ENCODE measurements at regions not wholly inside any gene's neighbourhood (a gene's known extent, or its start where the extent isn't known, plus 50 kb on each side); places are given as distances from the start of the nearest gene placed in this dataset.

DNA sequence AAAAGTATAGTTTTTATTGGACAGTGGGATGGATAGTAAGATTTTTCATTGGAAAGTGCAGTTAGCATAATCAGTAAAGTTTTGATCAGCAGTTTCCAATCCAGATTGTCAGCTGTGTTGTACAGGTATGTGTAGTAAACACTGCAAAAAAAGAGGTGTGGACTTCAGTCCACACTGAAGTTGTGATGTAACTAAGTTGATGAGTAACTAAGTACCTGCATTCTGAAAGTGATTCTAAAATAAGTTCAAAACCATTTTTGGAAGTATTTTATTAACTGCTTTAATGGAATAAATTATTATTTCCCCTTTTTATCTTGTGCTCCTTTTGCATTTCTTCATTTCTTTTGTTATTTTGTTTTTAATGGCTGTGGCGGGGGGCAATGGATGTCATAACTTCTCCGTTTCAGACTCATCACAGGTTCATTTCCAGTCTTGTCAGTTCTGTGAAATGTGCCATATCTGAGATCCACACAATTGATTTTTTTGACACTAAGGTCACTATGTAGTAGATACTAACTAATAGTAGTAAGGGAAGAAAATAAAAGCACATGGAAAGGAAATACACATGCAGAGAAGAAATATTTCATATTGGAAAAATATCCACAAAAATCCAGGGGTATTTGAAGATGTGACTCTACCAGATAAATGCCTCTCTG lies 247.5 kb downstream of the GABRG1 start:
- no peak for TF ChIP-seq ZBTB7A (IDR thresholded peaks at IDR 0.05; ENCODE audit: low read depth)
- no peak for TF ChIP-seq EP300 (IDR thresholded peaks at IDR 0.05; ENCODE audit: borderline replicate concordance)
- no peak for TF ChIP-seq FOXM1 (IDR thresholded peaks at IDR 0.05; ENCODE audit: borderline replicate concordance, low read depth)
- TF ChIP-seq, protein P1, sequence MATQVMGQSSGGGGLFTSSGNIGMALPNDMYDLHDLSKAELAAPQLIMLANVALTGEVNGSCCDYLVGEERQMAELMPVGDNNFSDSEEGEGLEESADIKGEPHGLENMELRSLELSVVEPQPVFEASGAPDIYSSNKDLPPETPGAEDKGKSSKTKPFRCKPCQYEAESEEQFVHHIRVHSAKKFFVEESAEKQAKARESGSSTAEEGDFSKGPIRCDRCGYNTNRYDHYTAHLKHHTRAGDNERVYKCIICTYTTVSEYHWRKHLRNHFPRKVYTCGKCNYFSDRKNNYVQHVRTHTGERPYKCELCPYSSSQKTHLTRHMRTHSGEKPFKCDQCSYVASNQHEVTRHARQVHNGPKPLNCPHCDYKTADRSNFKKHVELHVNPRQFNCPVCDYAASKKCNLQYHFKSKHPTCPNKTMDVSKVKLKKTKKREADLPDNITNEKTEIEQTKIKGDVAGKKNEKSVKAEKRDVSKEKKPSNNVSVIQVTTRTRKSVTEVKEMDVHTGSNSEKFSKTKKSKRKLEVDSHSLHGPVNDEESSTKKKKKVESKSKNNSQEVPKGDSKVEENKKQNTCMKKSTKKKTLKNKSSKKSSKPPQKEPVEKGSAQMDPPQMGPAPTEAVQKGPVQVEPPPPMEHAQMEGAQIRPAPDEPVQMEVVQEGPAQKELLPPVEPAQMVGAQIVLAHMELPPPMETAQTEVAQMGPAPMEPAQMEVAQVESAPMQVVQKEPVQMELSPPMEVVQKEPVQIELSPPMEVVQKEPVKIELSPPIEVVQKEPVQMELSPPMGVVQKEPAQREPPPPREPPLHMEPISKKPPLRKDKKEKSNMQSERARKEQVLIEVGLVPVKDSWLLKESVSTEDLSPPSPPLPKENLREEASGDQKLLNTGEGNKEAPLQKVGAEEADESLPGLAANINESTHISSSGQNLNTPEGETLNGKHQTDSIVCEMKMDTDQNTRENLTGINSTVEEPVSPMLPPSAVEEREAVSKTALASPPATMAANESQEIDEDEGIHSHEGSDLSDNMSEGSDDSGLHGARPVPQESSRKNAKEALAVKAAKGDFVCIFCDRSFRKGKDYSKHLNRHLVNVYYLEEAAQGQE (IDR thresholded peaks at IDR 0.05; ENCODE audit: low read depth) = no peak
- no peak for TF ChIP-seq TEAD4 (IDR thresholded peaks at IDR 0.05)
- TF ChIP-seq YY1 (IDR thresholded peaks at IDR 0.05; ENCODE audit: low read depth) = no peak
- TF ChIP-seq, protein P2, sequence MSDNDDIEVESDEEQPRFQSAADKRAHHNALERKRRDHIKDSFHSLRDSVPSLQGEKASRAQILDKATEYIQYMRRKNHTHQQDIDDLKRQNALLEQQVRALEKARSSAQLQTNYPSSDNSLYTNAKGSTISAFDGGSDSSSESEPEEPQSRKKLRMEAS (IDR thresholded peaks at IDR 0.05) = no peak
- TF ChIP-seq CREB1 (IDR thresholded peaks at IDR 0.05; ENCODE audit: low read depth) = no peak
- no peak for TF ChIP-seq NFIC (IDR thresholded peaks at IDR 0.05)
- TF ChIP-seq, protein P3, sequence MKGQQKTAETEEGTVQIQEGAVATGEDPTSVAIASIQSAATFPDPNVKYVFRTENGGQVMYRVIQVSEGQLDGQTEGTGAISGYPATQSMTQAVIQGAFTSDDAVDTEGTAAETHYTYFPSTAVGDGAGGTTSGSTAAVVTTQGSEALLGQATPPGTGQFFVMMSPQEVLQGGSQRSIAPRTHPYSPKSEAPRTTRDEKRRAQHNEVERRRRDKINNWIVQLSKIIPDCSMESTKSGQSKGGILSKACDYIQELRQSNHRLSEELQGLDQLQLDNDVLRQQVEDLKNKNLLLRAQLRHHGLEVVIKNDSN (IDR thresholded peaks at IDR 0.05) = no peak
- no peak for TF ChIP-seq CEBPB (IDR thresholded peaks at IDR 0.05)
- TF ChIP-seq EGR1 (IDR thresholded peaks at IDR 0.05) = no peak

DNA sequence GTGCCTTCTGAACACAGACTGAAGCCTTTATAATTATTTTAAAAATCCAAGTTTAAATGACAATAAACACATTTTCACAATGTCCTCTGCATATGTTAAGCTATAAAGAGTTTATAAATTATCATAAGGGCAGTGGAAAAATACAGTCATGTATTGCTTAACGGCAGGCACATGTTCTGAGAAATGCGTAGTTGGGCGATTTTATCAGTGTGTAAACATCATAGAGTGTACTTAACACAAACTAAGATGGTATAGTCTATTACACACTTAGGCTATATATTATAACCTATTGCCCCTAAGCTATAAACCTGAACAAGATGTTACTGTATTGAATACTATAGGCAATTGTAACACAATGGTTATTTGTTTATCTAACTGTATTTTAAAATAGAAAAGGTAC lies 254.7 kb downstream of the GABRG1 start:
- TF ChIP-seq CEBPB (IDR thresholded peaks at IDR 0.05) = no peak
- TF ChIP-seq TAF1 (IDR thresholded peaks at IDR 0.05; ENCODE audit: low read depth) = no peak
- TF ChIP-seq FOXM1 (IDR thresholded peaks at IDR 0.05; ENCODE audit: borderline replicate concordance, low read depth) = no peak
- TF ChIP-seq, protein P3 (IDR thresholded peaks at IDR 0.05) = no peak
- TF ChIP-seq TEAD4 (IDR thresholded peaks at IDR 0.05) = no peak
- no peak for TF ChIP-seq YY1 (IDR thresholded peaks at IDR 0.05; ENCODE audit: low read depth)
- TF ChIP-seq, protein P2 (IDR thresholded peaks at IDR 0.05) = no peak

DNA sequence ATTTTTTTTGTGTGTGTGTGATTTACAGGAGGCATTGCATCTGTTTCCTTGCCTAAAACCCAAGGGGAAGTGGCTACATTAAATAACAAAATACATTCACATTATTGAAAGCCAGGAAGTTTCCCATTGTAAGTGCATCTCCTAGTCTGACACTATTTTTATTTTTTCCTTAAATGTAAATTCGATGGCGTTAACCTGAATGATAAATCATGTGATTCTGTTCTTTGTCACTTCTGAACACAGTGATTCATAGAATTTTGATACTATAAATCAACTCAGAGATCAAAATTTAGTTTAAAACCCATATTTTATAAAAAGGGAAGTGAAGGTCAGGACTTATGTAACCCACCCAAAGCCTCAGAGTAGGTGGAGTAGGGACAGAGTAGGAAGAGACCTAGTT lies 258.1 kb downstream of the GABRG1 start:
- TF ChIP-seq, protein P3 (IDR thresholded peaks at IDR 0.05) = no peak
- no peak for TF ChIP-seq TCF12 (IDR thresholded peaks at IDR 0.05; ENCODE audit: low read depth)
- no peak for TF ChIP-seq CREB1 (IDR thresholded peaks at IDR 0.05; ENCODE audit: low read depth)
- TF ChIP-seq YY1 (IDR thresholded peaks at IDR 0.05; ENCODE audit: low read depth) = no peak
- TF ChIP-seq RAD21 (IDR thresholded peaks at IDR 0.05; ENCODE audit: low read depth) = no peak
- TF ChIP-seq CEBPB (IDR thresholded peaks at IDR 0.05) = no peak
- no peak for TF ChIP-seq FOXM1 (IDR thresholded peaks at IDR 0.05; ENCODE audit: borderline replicate concordance, low read depth)
- TF ChIP-seq TEAD4 (IDR thresholded peaks at IDR 0.05) = no peak
- no peak for TF ChIP-seq EGR1 (IDR thresholded peaks at IDR 0.05)
- no peak for TF ChIP-seq ZBTB7A (IDR thresholded peaks at IDR 0.05; ENCODE audit: low read depth)
- no peak for TF ChIP-seq TAF1 (IDR thresholded peaks at IDR 0.05; ENCODE audit: low read depth)
- TF ChIP-seq, protein P2 (IDR thresholded peaks at IDR 0.05) = no peak

DNA sequence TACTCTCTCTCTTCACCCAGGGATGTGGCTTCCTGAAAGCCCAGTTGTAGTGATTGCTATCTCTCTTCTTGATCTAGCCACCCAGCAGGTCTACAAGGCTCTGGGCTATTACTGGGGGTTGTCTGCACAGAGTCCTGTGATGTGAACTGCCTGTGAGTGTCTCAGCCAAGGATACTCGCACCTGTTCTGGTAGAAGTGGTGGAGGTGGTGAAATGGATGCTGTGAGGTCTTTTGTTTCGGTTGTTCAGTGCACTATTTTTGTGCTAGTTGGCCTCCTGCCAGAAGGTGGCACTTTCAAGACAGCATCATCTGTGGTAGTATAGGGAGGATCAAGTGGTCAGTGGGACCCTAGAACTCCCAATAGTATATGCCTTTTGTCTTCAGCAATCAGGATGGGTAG lies 268.0 kb downstream of the GABRG1 start:
- TF ChIP-seq NFIC (IDR thresholded peaks at IDR 0.05) = no peak
- TF ChIP-seq CREB1 (IDR thresholded peaks at IDR 0.05; ENCODE audit: low read depth) = no peak
- TF ChIP-seq EP300 (IDR thresholded peaks at IDR 0.05; ENCODE audit: borderline replicate concordance) = no peak
- TF ChIP-seq TEAD4 (IDR thresholded peaks at IDR 0.05) = no peak
- TF ChIP-seq, protein P1 (IDR thresholded peaks at IDR 0.05; ENCODE audit: low read depth) = no peak
- no peak for TF ChIP-seq TAF1 (IDR thresholded peaks at IDR 0.05; ENCODE audit: low read depth)
- TF ChIP-seq EGR1 (IDR thresholded peaks at IDR 0.05) = no peak
- no peak for TF ChIP-seq TCF12 (IDR thresholded peaks at IDR 0.05; ENCODE audit: low read depth)
- TF ChIP-seq FOXM1 (IDR thresholded peaks at IDR 0.05; ENCODE audit: borderline replicate concordance, low read depth) = no peak
- no peak for TF ChIP-seq RAD21 (IDR thresholded peaks at IDR 0.05; ENCODE audit: low read depth)
- no peak for TF ChIP-seq CEBPB (IDR thresholded peaks at IDR 0.05)

DNA sequence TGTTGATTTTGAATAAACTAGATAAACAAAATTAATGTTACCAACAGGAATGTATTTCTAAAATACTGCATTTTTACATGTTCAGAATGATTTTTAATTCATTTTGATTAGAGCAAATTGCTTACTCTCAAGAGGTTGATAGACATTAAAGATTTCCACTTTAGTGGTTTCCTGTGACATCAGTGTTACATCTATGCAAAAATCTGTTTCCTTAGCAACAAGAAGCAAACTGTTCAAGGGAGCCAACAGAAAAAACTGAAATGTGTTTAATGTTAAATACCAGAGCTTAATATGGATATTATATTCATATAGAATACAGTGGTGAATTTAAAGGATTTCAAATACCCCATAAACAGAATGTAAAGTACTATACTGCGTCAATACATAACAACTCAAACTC lies 277.8 kb downstream of the GABRG1 start:
- TF ChIP-seq ZBTB7A (IDR thresholded peaks at IDR 0.05; ENCODE audit: low read depth) = no peak
- no peak for TF ChIP-seq TEAD4 (IDR thresholded peaks at IDR 0.05)
- TF ChIP-seq EGR1 (IDR thresholded peaks at IDR 0.05) = no peak
- TF ChIP-seq TCF12 (IDR thresholded peaks at IDR 0.05; ENCODE audit: low read depth) = no peak
- TF ChIP-seq, protein P2 (IDR thresholded peaks at IDR 0.05) = no peak
- TF ChIP-seq NFIC (IDR thresholded peaks at IDR 0.05) = no peak
- TF ChIP-seq EP300 (IDR thresholded peaks at IDR 0.05; ENCODE audit: borderline replicate concordance) = no peak
- no peak for TF ChIP-seq FOXM1 (IDR thresholded peaks at IDR 0.05; ENCODE audit: borderline replicate concordance, low read depth)
- TF ChIP-seq CREB1 (IDR thresholded peaks at IDR 0.05; ENCODE audit: low read depth) = no peak
- no peak for TF ChIP-seq TAF1 (IDR thresholded peaks at IDR 0.05; ENCODE audit: low read depth)
- no peak for TF ChIP-seq YY1 (IDR thresholded peaks at IDR 0.05; ENCODE audit: low read depth)
- TF ChIP-seq RAD21 (IDR thresholded peaks at IDR 0.05; ENCODE audit: low read depth) = no peak

All from Ishikawa (cell line).